Activated CD4-positive, alpha-beta T cell treated with anti-CD3 and anti-CD28 coated beads, Interleukin-2, amount 10 ng/mL, durations not matched to agents 7 days and 5 days (primary cell): ENCODE measurements at regions not wholly inside any gene's neighbourhood (a gene's known extent, or its start where the extent isn't known, plus 50 kb on each side); places are given as distances from the start of the nearest gene placed in this dataset.

Experiments
- CTCF ChIA-PET: fragments of 350-600 bp; sonication (Branson Sonifier 250); formaldehyde crosslinking; loops from one replicate; lab custom pipeline; 2021; ENCODE audit warnings: antibody characterized with exemption; lab: Charles Lee
- POLR2A ChIA-PET: fragments of 350-600 bp; sonication (Branson Sonifier 250); formaldehyde crosslinking; loops from one replicate; lab custom pipeline; 2021; ENCODE audit warnings: antibody characterized with exemption; lab: Charles Lee
- DNase-seq: peaks from one replicate; pipeline ENCODE4 v3.0.0-alpha.2; 2020
- H3K27ac Mint-ChIP-seq: one replicate; pipeline ENCODE4 v1.8.0; 2021; ENCODE audit warnings: mild to moderate bottlenecking, moderate library complexity, mixed read lengths
- H3K27me3 Mint-ChIP-seq: one replicate; pipeline ENCODE4 v1.8.0; 2021; ENCODE audit warnings: mixed read lengths
- H3K36me3 Mint-ChIP-seq: one replicate; pipeline ENCODE4 v1.8.0; 2021; ENCODE audit warnings: low read depth, mixed read lengths
- H3K4me1 Mint-ChIP-seq: one replicate; pipeline ENCODE4 v1.8.0; 2021; ENCODE audit warnings: mixed read lengths
- H3K4me3 Mint-ChIP-seq: one replicate; pipeline ENCODE4 v1.8.0; 2021; ENCODE audit warnings: mild to moderate bottlenecking, moderate library complexity, mixed read lengths
- H3K9me3 Mint-ChIP-seq: one replicate; pipeline ENCODE4 v1.8.0; 2021; ENCODE audit warnings: mixed read lengths

GRCh38 chr4:27206009-27206408, 345.4 kb downstream of the STIM2 start:
- Mint-ChIP-seq H3K27me3 (no peaks in the 10 kb centered on the region), H3K4me1 (no peaks in the 10 kb centered on the region), H3K27ac (no peak overlapping the region), H3K9me3 (no peaks in the 10 kb centered on the region), H3K4me3 (no peak overlapping the region), H3K36me3 (no peaks in the 10 kb centered on the region)
- no peak for DNase-seq
- POLR2A ChIA-PET = no interaction called here
- CTCF ChIA-PET = no interaction called here

GRCh38 chr4:27210956-27211355, 350.3 kb downstream of the STIM2 start:
- H3K4me3 Mint-ChIP-seq = no peak overlapping the region
- H3K36me3 Mint-ChIP-seq = no peaks in the 10 kb centered on the region
- H3K4me1 Mint-ChIP-seq = no peaks in the 10 kb centered on the region
- H3K9me3 Mint-ChIP-seq = no peaks in the 10 kb centered on the region
- ChIA-PET POLR2A (no interaction called here), CTCF (no interaction called here)
- H3K27me3 Mint-ChIP-seq = no peaks in the 10 kb centered on the region
- no peak for DNase-seq
- no peak overlapping the region for H3K27ac Mint-ChIP-seq

- DNase-seq = no peak
- ChIA-PET CTCF (no interaction called here), POLR2A (no interaction called here)
- no peak overlapping the region for H3K27ac Mint-ChIP-seq
- H3K9me3 Mint-ChIP-seq = no peaks in the 10 kb centered on the region
- H3K36me3 Mint-ChIP-seq = no peaks in the 10 kb centered on the region
- no peaks in the 10 kb centered on the region for H3K4me1 Mint-ChIP-seq
- H3K27me3 Mint-ChIP-seq = no peaks in the 10 kb centered on the region
- no peak overlapping the region for H3K4me3 Mint-ChIP-seq
Observed at GRCh38 chr4:27214010-27214409, 353.4 kb downstream of the STIM2 start.

- CTCF ChIA-PET = no interaction called here
- H3K27me3 Mint-ChIP-seq = no peaks in the 10 kb centered on the region
- no peaks in the 10 kb centered on the region for H3K9me3 Mint-ChIP-seq
- no peaks in the 10 kb centered on the region for H3K4me1 Mint-ChIP-seq
- POLR2A ChIA-PET = no interaction called here
- no peak for DNase-seq
- no peak overlapping the region for H3K4me3 Mint-ChIP-seq
- H3K27ac Mint-ChIP-seq = no peak overlapping the region
- no peaks in the 10 kb centered on the region for H3K36me3 Mint-ChIP-seq
Observed at GRCh38 chr4:27215220-27215826, 354.7 kb downstream of the STIM2 start.

DNA sequence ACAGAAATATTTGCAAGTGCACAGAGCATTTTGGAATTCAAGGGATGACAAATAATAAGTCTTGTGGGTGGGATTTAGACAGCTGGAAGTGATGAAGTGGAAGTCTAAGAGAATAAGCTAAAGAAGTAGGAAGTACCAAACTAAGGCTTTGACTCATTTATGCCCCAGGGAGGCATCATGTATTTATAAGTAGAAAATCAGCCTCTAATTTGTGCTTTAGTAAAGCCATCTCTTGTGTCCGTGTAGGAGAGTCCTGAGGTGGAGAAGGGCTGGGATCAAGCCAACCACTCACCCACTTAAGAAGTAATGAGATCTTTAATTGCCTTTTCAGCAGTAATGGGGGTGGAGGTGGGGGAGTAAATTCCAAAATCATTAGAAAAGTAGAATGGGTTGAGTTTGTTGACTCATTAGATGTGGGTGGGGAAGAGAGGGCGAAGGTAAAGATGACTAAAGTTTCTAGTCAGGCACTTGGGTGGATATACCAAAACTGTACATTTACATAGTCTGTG, 356.7 kb downstream of the STIM2 start:
- Mint-ChIP-seq H3K4me3 (no peak overlapping the region), H3K27me3 (no peaks in the 10 kb centered on the region), H3K9me3 (no peaks in the 10 kb centered on the region), H3K4me1 (no peaks in the 10 kb centered on the region), H3K36me3 (no peaks in the 10 kb centered on the region), H3K27ac (no peak overlapping the region)
- POLR2A ChIA-PET = no interaction called here
- CTCF ChIA-PET = interaction anchor here (0.6 to 1.1 kb wide), 2 partner anchors 22 to 1122 kb away, joined by 3 to 5 read pairs; no protein-coding TSS in a partner anchor
- DNase-seq = no peak

- no peak overlapping the region for H3K27ac Mint-ChIP-seq
- no peaks in the 10 kb centered on the region for H3K27me3 Mint-ChIP-seq
- ChIA-PET CTCF (no interaction called here), POLR2A (no interaction called here)
- DNase-seq = no peak
- H3K4me1 Mint-ChIP-seq = no peaks in the 10 kb centered on the region
- H3K36me3 Mint-ChIP-seq = no peaks in the 10 kb centered on the region
- H3K4me3 Mint-ChIP-seq = no peak overlapping the region
- H3K9me3 Mint-ChIP-seq = no peaks in the 10 kb centered on the region
Observed at GRCh38 chr4:27218013-27218412, 357.4 kb downstream of the STIM2 start.

DNA sequence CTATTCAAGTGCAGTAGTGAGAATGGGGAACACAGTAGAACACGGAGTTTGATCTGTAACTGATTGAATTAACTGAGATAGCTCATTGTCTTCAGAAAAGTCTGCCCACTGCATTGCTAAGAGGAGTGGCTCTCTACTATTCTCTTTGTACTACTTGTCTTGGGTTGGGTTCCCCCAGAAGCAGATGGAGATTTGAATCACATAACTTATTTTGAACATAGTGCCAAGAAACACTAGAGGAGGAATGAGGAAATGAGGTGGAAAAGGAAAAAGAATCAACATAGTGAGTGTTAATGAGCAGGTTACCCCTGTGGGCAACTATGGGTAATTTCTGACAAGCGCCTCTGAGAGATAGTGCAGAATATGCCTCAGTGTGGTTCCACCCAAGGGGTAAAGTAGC, 362.7 kb downstream of the STIM2 start:
- ChIA-PET POLR2A (no interaction called here), CTCF (no interaction called here)
- Mint-ChIP-seq H3K27ac (no peak overlapping the region), H3K4me3 (no peak overlapping the region), H3K27me3 (no peaks in the 10 kb centered on the region), H3K4me1 (no peaks in the 10 kb centered on the region), H3K9me3 (no peaks in the 10 kb centered on the region), H3K36me3 (no peaks in the 10 kb centered on the region)
- no peak for DNase-seq

- H3K4me1 Mint-ChIP-seq = no peaks in the 10 kb centered on the region
- POLR2A ChIA-PET = no interaction called here
- CTCF ChIA-PET = no interaction called here
- no peaks in the 10 kb centered on the region for H3K27me3 Mint-ChIP-seq
- no peak for DNase-seq
- H3K4me3 Mint-ChIP-seq = no peak overlapping the region
- H3K9me3 Mint-ChIP-seq = peaks cover 3% of the 10 kb centered on the region
- no peak overlapping the region for H3K27ac Mint-ChIP-seq
- no peaks in the 10 kb centered on the region for H3K36me3 Mint-ChIP-seq
Observed at GRCh38 chr4:27233531-27233930, 372.9 kb downstream of the STIM2 start.

DNA sequence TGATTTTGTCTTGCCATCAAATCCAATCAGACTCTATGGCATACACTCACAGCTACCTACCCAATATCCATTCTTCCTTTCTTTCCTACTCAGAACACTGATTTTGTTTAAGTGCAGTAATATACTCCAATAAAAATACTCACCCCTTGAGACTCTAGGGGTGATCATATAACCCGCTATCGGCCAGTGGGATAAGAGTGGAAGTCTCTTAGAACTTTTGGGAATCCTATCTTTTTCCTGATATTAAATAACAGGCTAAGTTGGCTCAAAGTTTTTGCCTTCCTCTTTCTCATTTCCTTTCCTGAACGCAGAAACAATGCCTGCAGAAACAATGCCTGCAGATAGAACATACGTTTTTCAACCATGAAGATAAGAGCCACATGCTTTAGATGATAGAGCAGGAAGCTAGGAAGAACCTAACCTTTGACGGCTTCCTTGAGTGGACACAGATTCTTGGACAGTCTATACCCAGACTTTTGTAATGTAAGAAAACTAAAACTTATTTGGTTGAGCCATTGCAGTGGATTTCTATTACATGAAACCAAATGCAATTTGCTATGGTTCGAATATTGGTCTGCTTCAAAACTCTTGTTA, 373.8 kb downstream of the STIM2 start:
- H3K4me1 Mint-ChIP-seq = no peaks in the 10 kb centered on the region
- H3K9me3 Mint-ChIP-seq = peaks cover 6% of the 10 kb centered on the region
- no peaks in the 10 kb centered on the region for H3K27me3 Mint-ChIP-seq
- no peak for DNase-seq
- no peak overlapping the region for H3K4me3 Mint-ChIP-seq
- CTCF ChIA-PET = no interaction called here
- no peaks in the 10 kb centered on the region for H3K36me3 Mint-ChIP-seq
- POLR2A ChIA-PET = no interaction called here
- H3K27ac Mint-ChIP-seq = no peak overlapping the region

GRCh38 chr4:27239641-27240040, 379.0 kb downstream of the STIM2 start:
- Mint-ChIP-seq H3K27ac (no peak overlapping the region), H3K36me3 (no peaks in the 10 kb centered on the region), H3K27me3 (no peaks in the 10 kb centered on the region), H3K4me1 (no peaks in the 10 kb centered on the region), H3K4me3 (no peak overlapping the region), H3K9me3 (peaks cover 3% of the 10 kb centered on the region)
- DNase-seq = no peak
- ChIA-PET CTCF (no interaction called here), POLR2A (no interaction called here)

GRCh38 chr4:27242217-27242616, 381.6 kb downstream of the STIM2 start:
- CTCF ChIA-PET = no interaction called here
- no peak for DNase-seq
- Mint-ChIP-seq H3K4me1 (no peaks in the 10 kb centered on the region), H3K27me3 (no peaks in the 10 kb centered on the region), H3K36me3 (no peaks in the 10 kb centered on the region), H3K9me3 (peaks cover 3% of the 10 kb centered on the region), H3K27ac (no peak overlapping the region), H3K4me3 (no peak overlapping the region)
- POLR2A ChIA-PET = no interaction called here

DNA sequence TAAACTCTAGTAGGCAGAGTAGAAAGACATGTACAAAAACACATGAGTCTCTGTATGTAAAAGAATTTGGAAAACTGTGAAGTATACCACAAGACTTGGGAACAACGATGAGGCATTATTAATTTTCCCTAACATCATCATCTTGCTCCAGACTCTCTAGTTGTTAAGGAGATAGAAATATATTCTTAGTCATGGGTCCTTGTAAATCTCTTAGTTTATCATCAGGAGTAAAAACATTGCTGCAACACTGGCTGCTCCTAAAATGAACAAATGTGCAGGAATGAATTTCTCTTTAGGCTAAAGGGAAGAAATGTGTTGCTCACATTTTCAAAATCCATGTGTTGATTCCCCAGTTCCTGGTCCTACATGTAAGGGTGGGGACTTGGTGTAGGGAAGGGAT, 384.6 kb downstream of the STIM2 start:
- CTCF ChIA-PET = no interaction called here
- POLR2A ChIA-PET = no interaction called here
- no peaks in the 10 kb centered on the region for H3K9me3 Mint-ChIP-seq
- no peak for DNase-seq
- H3K27ac Mint-ChIP-seq = no peak overlapping the region
- H3K4me1 Mint-ChIP-seq = no peaks in the 10 kb centered on the region
- no peak overlapping the region for H3K4me3 Mint-ChIP-seq
- H3K27me3 Mint-ChIP-seq = no peaks in the 10 kb centered on the region
- no peaks in the 10 kb centered on the region for H3K36me3 Mint-ChIP-seq

- no peaks in the 10 kb centered on the region for H3K4me1 Mint-ChIP-seq
- no peaks in the 10 kb centered on the region for H3K27me3 Mint-ChIP-seq
- POLR2A ChIA-PET = no interaction called here
- no peak overlapping the region for H3K4me3 Mint-ChIP-seq
- no peak overlapping the region for H3K27ac Mint-ChIP-seq
- no peak for DNase-seq
- H3K9me3 Mint-ChIP-seq = no peaks in the 10 kb centered on the region
- no peaks in the 10 kb centered on the region for H3K36me3 Mint-ChIP-seq
- CTCF ChIA-PET = no interaction called here
Observed at GRCh38 chr4:27248829-27249228, 388.2 kb downstream of the STIM2 start.

GRCh38 chr4:27251771-27252170, 391.1 kb downstream of the STIM2 start:
- ChIA-PET POLR2A (no interaction called here), CTCF (no interaction called here)
- no peaks in the 10 kb centered on the region for H3K4me1 Mint-ChIP-seq
- peaks cover 3% of the 10 kb centered on the region for H3K9me3 Mint-ChIP-seq
- H3K4me3 Mint-ChIP-seq = no peak overlapping the region
- H3K27ac Mint-ChIP-seq = no peak overlapping the region
- H3K36me3 Mint-ChIP-seq = no peaks in the 10 kb centered on the region
- no peak for DNase-seq
- H3K27me3 Mint-ChIP-seq = no peaks in the 10 kb centered on the region
